Dedifferentiated amniotic fluid mesenchymal stem cell (primary cell): ENCODE measurements at regions not wholly inside any gene's neighbourhood (a gene's known extent, or its start where the extent isn't known, plus 50 kb on each side); places are given as distances from the start of the nearest gene placed in this dataset.
"Not testable (repeated sequence)": the region's sequence is repeated elsewhere in the genome, so short reads cannot be mapped to it uniquely, and the experiment has no call there.

Experiments
- DNase-seq: peaks from one replicate; pipeline ENCODE4 v3.0.0-alpha.2; 2016; ENCODE audit errors: extremely low spot score

GRCh38 chr20:2203436-2203835, 92.4 kb upstream of the TGM3 start:
- DNase-seq, result no peak

- DNase-seq, result no peak
Measured at GRCh38 chr20:2204021-2204420, 91.8 kb upstream of the TGM3 start.

- peak; percentile 61 for DNase-seq
Measured at GRCh38 chr20:2206957-2207769, 88.6 kb upstream of the TGM3 start.

DNA sequence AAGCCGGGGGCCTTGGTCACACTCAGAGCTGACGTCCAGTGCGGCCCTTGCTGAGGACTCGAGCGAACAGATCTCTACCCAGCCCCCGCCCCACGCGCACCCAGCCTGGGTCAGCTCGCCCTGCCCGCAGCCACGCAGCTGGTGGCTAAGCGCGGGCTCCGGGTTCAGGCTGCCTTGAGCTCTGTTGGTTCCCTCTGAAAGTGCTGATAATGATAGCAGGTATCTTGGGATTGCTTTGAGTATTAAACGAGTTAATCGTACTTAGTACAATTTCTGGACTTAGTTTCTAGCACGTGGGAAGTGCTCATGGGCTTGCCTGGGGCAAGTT, 88.1 kb upstream of the TGM3 start:
- DNase-seq, result no peak

DNA sequence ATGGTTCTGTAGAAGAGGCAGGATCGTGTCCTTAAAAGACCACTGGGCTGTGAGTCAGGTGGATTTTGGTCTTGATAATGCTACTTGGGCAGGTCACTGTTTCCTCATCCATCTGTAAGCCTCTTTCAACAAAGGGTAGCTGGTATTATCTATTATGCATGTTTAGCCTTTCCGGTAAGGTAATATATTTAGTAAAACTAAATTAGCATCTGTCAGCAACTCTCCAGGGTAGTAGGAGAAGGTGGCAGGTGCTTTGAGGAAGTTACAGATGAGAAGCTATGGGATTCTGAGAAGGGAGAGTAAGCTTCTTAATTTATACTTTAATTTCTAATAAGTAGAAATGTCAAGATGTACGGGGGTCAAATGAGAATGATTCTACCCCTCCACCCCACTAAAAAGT, 86.9 kb upstream of the TGM3 start:
- DNase-seq, result no peak

- no peak for DNase-seq
Measured at GRCh38 chr20:2210646-2211552, 84.9 kb upstream of the TGM3 start.

DNA sequence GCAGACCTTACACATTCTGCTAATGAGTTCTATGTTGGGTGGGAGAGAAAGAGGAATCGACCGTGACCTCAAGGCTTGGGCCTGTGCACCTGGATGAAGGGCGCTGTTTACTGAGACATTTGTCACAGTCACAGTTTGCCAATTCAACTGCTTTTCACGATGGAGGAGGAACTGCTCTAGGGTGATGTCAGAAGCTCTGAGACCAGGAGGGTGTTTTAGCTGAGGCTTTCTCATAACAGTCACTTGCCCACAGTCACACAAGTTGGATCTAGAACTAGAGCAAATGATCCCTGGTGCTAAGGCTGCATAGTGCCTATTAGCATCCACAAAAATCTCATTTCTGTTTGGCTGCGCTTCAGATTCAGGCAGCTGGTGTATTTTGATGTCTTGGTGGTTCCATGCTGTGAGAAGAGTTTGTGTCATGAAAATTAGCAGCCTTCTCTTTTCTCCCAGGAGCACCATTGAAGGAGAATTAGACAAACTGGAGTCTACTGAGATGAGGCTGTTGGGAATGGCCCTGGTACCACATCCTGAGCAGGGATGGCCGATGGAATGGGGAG, 83.3 kb upstream of the TGM3 start:
- no peak for DNase-seq

- no peak for DNase-seq
Measured at GRCh38 chr20:2213401-2213800, 82.4 kb upstream of the TGM3 start.

- no peak for DNase-seq
Measured at GRCh38 chr20:2217857-2218539, 77.8 kb upstream of the TGM3 start.

DNA sequence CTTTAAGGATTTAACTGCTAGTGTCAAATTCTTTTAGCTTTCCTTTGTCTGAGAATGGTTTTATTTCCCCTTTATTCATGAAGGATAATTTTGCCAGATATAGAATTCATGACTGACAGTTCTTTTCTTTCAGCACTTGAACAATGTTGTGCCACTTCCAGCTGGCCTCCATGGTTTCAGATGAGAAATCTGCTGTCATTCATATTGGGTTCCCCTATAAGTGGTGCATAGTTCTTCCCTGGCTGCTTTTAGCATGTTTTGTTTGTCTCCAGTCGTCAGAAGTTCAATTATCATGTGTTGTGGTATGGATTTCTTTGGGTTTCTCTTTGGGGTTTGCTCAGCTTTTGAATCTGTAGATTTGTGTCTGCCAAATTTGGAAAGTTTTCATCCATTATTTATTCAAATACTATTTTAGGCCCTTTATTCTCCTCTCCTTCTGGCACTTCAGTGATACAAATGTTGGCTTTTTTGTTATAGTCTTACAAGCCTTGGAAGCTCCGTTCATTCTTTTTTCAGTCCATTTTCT, 76.3 kb upstream of the TGM3 start:
- DNase-seq, result no peak

GRCh38 chr20:2220298-2220697, 75.5 kb upstream of the TGM3 start:
- no peak for DNase-seq

- DNase-seq, result no peak
Measured at GRCh38 chr20:2221921-2222320, 73.9 kb upstream of the TGM3 start.

- no peak for DNase-seq
Measured at GRCh38 chr20:2223558-2224367, 72.0 kb upstream of the TGM3 start.

- DNase-seq, result no peak
Measured at GRCh38 chr20:2224368-2224639, 71.5 kb upstream of the TGM3 start.

DNA sequence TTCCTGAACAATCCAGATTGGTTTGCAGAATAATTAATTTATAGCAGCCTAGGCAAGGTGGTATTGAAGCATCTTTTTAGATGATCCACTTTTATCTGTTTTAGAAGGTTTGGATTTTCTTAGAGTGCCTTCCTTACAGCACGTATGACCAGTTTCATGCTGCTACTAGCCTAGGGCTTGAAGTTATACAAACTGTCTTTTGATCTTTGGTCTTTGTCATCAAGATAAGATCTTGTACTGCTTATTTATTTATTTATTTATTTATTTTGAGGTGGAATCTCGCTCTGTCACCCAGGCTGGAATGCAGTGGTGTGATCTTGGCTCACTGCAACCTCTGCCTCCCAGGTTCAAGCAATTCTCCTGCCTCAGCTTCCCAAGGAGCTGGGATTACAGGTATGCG, 68.5 kb upstream of the TGM3 start:
- not testable (repeated sequence) for DNase-seq

DNA sequence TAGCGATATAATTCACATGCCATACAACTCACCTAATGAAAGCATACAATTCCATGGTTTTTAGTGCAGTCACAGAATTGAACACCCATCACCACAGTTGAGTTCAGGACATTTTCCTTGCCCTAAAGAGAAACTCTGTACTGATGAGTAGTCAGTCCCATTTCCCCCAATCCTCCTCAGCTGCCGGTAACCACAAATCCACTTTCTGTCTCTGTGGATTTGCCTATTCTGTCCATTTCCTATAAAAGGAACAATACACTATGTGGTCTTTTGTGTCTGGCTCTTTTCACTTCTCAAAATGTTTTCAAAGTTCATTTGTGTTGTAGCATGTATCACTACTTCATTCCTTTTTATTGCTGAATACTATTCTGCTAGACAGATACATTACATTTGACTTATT, 67.9 kb upstream of the TGM3 start:
- no peak for DNase-seq

DNA sequence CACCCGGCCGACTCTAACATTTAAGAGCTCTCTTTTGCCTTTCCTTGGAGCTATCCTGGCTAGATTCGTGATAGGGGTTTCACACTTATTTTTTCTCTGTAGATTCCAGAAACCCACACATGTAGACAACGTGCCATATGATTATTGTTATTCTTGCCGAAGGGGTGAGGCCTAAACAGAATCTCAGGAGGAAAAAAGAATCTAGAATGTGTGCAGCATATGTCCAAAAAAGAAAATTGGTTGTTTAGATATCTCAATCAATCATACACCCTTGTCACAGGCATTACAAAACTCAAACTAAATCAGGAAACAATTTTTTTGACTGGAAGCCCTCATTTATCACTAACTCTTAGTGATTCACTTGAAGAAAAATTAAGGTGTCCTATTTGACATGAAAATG, 66.9 kb upstream of the TGM3 start:
- DNase-seq, result no peak

DNA sequence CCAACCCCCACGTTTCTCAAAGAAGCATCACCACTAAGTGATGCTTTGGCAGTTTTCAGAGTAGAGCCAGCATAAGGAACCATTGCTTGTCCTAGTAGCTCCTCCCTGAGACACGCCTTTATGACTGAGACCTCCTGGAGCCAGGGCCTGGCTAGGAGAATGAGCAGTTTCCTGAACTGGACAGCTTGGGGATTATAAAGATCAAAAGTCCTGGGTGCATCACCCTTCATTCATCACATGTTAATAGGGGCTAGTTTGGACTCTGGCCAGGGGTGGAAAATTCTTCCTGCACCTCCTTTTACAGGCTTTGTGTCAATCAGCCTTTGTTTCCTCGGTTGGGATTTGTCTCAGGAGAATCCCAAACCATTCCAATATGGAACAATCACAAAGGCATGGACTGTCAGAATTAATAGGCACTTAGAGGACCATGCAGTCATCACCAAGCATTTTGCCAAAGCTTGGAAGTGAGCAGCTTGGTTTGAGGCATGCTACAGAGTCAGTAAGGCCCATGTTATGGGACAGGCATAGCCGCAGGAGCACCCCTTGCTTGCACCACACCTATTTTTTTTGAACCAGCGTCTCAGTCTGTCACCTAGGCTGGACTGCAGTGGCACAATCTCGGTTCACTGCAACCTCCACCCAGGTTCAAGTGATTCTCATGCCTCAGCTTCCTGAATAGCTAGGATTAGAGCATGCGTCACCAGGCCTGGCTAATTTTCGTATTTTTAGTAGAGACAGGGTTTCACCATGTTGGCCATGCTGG, 64.9 kb upstream of the TGM3 start:
- no peak for DNase-seq

DNA sequence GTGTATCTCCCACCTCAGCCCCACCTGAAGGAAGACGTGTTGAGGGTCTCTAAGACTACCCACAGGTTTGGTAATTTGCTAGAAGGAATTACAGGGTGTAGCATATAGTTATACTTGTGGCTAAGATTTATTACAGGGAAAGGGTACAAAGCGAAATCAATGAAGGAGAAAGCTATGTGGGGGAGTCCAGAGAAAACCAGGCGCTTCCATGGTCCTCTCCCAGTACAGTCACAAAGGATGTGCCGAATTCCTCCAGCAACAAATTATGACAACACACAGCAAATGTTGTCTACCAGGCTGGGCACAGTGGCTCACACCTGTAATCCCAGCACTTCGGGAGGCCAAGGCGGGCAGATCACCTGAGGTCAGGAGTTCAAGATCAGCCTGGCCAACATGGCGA, 64.1 kb upstream of the TGM3 start:
- DNase-seq, result no peak

DNA sequence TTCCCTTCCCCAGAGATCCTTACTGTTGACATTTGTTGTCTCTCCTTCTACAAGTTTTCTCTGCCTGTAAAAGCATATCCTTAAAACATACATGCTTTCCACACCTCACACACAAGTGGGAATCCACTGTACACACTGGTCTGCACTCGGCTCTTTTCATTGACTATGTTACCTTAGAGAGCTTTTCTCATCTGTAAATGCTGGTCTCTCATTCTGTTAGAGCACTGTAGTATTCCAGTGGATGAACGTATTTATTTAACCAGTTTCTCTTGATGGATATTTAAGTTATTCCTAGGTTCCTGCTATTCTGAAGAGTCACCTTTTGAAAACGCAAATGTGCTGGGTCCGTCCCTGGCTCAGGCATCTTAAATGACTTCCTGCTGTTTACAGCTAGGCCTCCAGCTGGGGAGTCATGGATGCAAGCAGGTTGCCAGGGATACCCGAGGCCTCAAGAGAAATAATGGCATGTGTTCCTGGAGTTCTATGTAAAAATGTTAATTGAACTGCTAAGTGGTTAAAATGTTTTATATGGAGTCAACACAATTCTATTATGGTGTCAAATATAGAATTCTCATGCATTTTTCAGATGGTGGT, 61.1 kb upstream of the TGM3 start:
- DNase-seq, result no peak
